Aorta (tissue), 5 donors: ENCODE measurements at regions not wholly inside any gene's neighbourhood (a gene's known extent, or its start where the extent isn't known, plus 50 kb on each side); places are given as distances from the start of the nearest gene placed in this dataset.

ENCODE experiments used
- ATAC-seq: fragments of 200-7000 bp; cut with Tn5 transposase; one replicate; pipeline ENCODE4 v1.9.1; 2022; ENCODE audit warnings: moderate library complexity; ENCODE audit not compliant: low FRiP score
- DNase-seq, 2 donors: peaks; one replicate each; pipeline ENCODE4 v3.0.0-alpha.2; 2020
- H3K27ac ChIP-seq, 2 donors: one replicate each; pipeline ENCODE4 v1.5.1; 2013; ENCODE audit warnings: low read length in 2 of 2, mild to moderate bottlenecking in 2 of 2, moderate library complexity in 2 of 2, control low read depth in 1 of 2, inconsistent platforms in 1 of 2, low read depth in 1 of 2
- H3K27me3 ChIP-seq, 2 donors: one replicate each; pipeline ENCODE4 v1.6.1; 2013; ENCODE audit warnings: control low read depth in 1 of 2, low read length in 1 of 2, mild to moderate bottlenecking in 1 of 2, moderate library complexity in 1 of 2; ENCODE audit not compliant: insufficient read depth in 2 of 2, control insufficient read depth in 1 of 2
- H3K36me3 ChIP-seq, 2 donors: one replicate each; pipeline ENCODE4 v1.6.1; 2013; ENCODE audit warnings: control low read depth in 1 of 2, low read length in 1 of 2, mild to moderate bottlenecking in 1 of 2; ENCODE audit not compliant: insufficient read depth in 2 of 2, control insufficient read depth in 1 of 2
- H3K4me1 ChIP-seq, 2 donors: one replicate each; pipeline ENCODE4 v1.6.1; 2013; ENCODE audit warnings: low read length in 2 of 2, control low read depth in 1 of 2, mild to moderate bottlenecking in 1 of 2, moderate library complexity in 1 of 2; ENCODE audit not compliant: insufficient read depth in 2 of 2, control insufficient read depth in 1 of 2
- H3K4me3 ChIP-seq, 2 donors: one replicate each; pipeline ENCODE4 v1.5.1; 2013; ENCODE audit warnings: low read length in 2 of 2, control low read depth in 1 of 2, mild to moderate bottlenecking in 1 of 2
- H3K9me3 ChIP-seq: one replicate; pipeline ENCODE4 v1.6.1; 2013; ENCODE audit warnings: mild to moderate bottlenecking, low read length; ENCODE audit not compliant: control insufficient read depth
- WGBS, 2 donors: extraction: QIAGEN DNeasy Blood & Tissue Kit; methylation state at CpG; one replicate each; pipeline ENCODE4 v1.1.7; 2013; 5-methylcytosine and 5-hydroxymethylcytosine counted together
- intact Hi-C, 2 donors: fragments of 100-400 bp; cut with DNase I; formaldehyde crosslinking; loops; one replicate each; pipeline versions ENCODE4 v1.14.2 to v1.15.0; 2022
- donor health status: healthy with polysubstance abuse.
- donor health status: Bipolar disorder and iron deficiency.
- donor health status: DM: no; HTN: no; CAD: no.
- donor health status: DM: no; HTN: no; CAD: no.
- donor health status: DM: yes; HTN: yes; CAD: no.

GRCh38 chr4:60652933-60653332, 547.2 kb upstream of the ADGRL3 start:
- ATAC-seq (no peak), DNase-seq (no peak)
- H3K27me3 ChIP-seq: no peaks in the 10 kb centered on the region
- no peak overlapping the region for H3K4me3 ChIP-seq
- H3K36me3 ChIP-seq: no peaks in the 10 kb centered on the region
- H3K4me1 ChIP-seq: no peaks in the 10 kb centered on the region
- intact Hi-C loops: no loop called here
- H3K27ac ChIP-seq: no peak overlapping the region
- no peaks in the 10 kb centered on the region for H3K9me3 ChIP-seq

GRCh38 chr4:60655356-60655755, 544.8 kb upstream of the ADGRL3 start:
- H3K36me3 ChIP-seq: peaks cover 0 to 3% of the 10 kb centered on the region in 2 donors
- intact Hi-C loops: no loop called here
- ATAC-seq: no peak

DNA sequence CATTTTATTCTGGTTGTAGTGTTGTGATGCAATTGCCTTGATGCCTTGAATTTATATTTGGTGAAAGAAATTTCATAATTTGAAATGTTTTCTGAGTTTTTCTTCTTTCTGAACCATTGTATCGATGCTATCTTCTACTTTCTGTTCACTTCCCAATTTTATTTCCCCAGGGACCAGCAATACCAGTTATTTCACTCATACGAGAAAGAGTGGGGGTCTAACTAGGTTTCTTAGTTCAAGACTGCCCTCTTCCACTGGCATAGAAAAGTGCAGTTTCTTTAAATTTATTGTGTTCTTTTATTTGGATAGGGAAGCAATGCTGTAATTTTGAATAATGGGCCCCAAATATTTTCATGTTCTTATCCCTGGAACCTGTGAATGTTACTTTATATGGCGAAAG, 544.0 kb upstream of the ADGRL3 start:
- no peak for ATAC-seq
- no peaks in the 10 kb centered on the region for H3K4me1 ChIP-seq
- no peak for DNase-seq
- no peaks in the 10 kb centered on the region for H3K27me3 ChIP-seq
- no peak overlapping the region for H3K27ac ChIP-seq
- H3K4me3 ChIP-seq: no peak overlapping the region
- intact Hi-C loops: no loop called here
- 57 to 73% methylated on average over 3 of the region's 3 CpGs for WGBS, 2 donors
- peaks cover 0 to 3% of the 10 kb centered on the region in 2 donors for H3K36me3 ChIP-seq
- no peaks in the 10 kb centered on the region for H3K9me3 ChIP-seq

More at GRCh38 chr4:60655356-60655755, 544.8 kb upstream of the ADGRL3 start:
- no peak overlapping the region for H3K27ac ChIP-seq
- DNase-seq: no peak
- no peaks in the 10 kb centered on the region for H3K4me1 ChIP-seq
- no peaks in the 10 kb centered on the region for H3K27me3 ChIP-seq
- no peaks in the 10 kb centered on the region for H3K9me3 ChIP-seq
- no peak overlapping the region for H3K4me3 ChIP-seq

DNA sequence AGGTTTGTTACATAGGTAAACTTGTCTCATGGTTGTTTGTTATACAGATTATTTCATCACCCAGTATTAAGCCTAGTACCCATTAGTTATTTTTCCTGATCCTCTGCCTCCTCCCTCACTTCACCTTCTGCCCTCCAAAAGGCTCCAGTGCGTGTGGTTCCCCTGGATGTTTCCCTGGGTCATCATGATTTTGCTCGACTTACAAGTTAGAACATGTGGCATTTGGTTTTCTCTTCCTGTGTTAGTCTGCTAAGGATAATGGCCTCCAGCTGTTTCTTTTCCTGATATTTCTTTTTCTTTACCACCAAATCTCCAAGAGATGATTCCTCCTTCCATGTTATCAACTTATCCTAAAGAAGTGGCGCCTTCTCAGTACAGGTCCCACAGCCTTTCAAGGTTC, 543.1 kb upstream of the ADGRL3 start:
- Histone ChIP-seq H3K27ac (no peak overlapping the region), H3K4me3 (no peak overlapping the region), H3K9me3 (no peaks in the 10 kb centered on the region), H3K27me3 (no peaks in the 10 kb centered on the region), H3K36me3 (peaks cover 0 to 3% of the 10 kb centered on the region in 2 donors), H3K4me1 (no peaks in the 10 kb centered on the region)
- ATAC-seq: no peak
- intact Hi-C loops: no loop called here
- DNase-seq: no peak
- WGBS, 2 donors: 94 to 98% methylated on average over 3 of the region's 3 CpGs

DNA sequence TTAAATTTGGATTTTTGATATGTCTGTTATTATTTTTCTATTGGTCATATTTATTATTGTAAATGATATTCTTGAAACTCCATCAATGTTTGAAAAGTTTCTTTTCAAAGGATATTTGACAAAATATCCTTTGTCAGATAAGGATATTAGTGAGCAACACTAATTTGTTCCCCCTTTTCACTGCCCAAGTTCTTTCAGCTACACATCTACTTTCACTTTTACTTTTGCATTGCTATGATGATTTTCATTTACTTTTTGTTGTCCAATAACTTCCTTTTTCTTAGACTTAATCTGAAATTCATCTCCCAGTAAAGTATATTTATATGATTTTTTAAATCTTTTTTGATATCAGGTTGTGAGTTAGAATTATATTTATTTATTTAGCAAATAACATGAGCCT, 542.3 kb upstream of the ADGRL3 start:
- no peaks in the 10 kb centered on the region for H3K4me1 ChIP-seq
- peaks cover 0 to 3% of the 10 kb centered on the region in 2 donors for H3K36me3 ChIP-seq
- ATAC-seq: no peak
- H3K9me3 ChIP-seq: no peaks in the 10 kb centered on the region
- intact Hi-C loops: no loop called here
- no peak overlapping the region for H3K27ac ChIP-seq
- DNase-seq: no peak
- no peak overlapping the region for H3K4me3 ChIP-seq
- H3K27me3 ChIP-seq: no peaks in the 10 kb centered on the region

- WGBS, 2 donors: 85 to 93% methylated on average over 4 of the region's 4 CpGs
- DNase-seq (no peak), ATAC-seq (no peak)
- Histone ChIP-seq H3K27me3 (no peaks in the 10 kb centered on the region), H3K27ac (no peak overlapping the region), H3K9me3 (no peaks in the 10 kb centered on the region), H3K36me3 (peaks cover 0 to 2% of the 10 kb centered on the region in 2 donors), H3K4me1 (no peaks in the 10 kb centered on the region), H3K4me3 (no peak overlapping the region)
- intact Hi-C loops: no loop called here
Observed at GRCh38 chr4:60663769-60664168, 536.4 kb upstream of the ADGRL3 start.

- intact Hi-C loops: loop anchor here (2.0 to 10.0 kb wide), 2 partner anchors 42 to 112 kb away; no protein-coding TSS in a partner anchor
Observed at GRCh38 chr4:60682901-60683300, 517.2 kb upstream of the ADGRL3 start.

DNA sequence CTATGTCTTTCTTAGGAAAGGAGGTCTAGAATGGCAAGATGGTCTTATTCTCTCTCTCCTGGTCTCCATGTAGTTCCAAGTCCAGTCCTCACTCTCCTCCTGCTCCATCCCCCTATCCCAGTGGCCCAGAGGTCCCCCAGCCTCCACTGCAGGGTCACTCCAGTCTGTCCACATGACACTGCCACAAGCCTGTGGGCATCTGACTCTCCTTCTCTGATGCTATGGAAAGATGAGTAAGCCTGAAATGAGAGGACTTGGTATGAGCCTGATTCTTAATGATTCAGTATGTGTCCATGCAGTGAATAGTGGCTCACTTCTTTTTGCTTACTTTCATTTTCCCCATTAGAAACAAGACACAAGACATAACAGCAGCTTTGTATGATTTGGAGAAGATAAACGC, 516.8 kb upstream of the ADGRL3 start:
- WGBS, 2 donors: 14 to 23% methylated on average over 1 of the region's 1 CpG
- H3K4me3 ChIP-seq: no peak overlapping the region
- intact Hi-C loops: loop anchor here (2.0 to 10.0 kb wide), 2 partner anchors 41 to 111 kb away; no protein-coding TSS in a partner anchor

More at GRCh38 chr4:60682901-60683300, 517.2 kb upstream of the ADGRL3 start:
- Histone ChIP-seq H3K4me1 (peaks cover 0 to 2% of the 10 kb centered on the region in 2 donors), H3K27me3 (no peaks in the 10 kb centered on the region), H3K4me3 (no peak overlapping the region), H3K9me3 (no peaks in the 10 kb centered on the region), H3K27ac (peak overlapping the region in 1 of 2 donors; percentile 72), H3K36me3 (no peaks in the 10 kb centered on the region)
- DNase-seq (no peak), ATAC-seq (no peak)
- 2 to 8% methylated on average over 1 of the region's 1 CpG for WGBS, 2 donors

DNA sequence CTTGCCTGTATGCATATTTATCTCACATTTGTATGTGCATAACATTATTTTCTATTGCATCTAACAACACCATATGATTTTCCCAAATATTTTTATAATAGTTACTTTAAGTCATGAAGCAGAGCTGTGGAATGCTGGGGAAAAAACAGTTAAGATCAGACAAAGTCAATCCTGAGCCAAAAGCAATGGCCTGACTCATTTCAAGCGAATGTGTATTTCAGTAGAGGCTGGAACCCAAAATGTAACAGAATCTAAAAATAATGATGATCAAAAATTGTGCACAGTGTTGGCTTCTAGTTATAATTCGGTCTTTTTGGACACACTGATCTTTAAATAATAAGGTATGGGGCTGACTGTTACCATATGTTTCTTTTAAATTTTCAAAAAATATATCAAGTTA, 516.2 kb upstream of the ADGRL3 start:
- Histone ChIP-seq H3K27ac (no peak overlapping the region), H3K4me3 (no peak overlapping the region), H3K36me3 (no peaks in the 10 kb centered on the region), H3K9me3 (no peaks in the 10 kb centered on the region), H3K4me1 (peaks cover 0 to 2% of the 10 kb centered on the region in 2 donors), H3K27me3 (no peaks in the 10 kb centered on the region)
- ATAC-seq (peak; percentile 79), DNase-seq (no peak)
- intact Hi-C loops: loop anchor here (2.0 to 10.0 kb wide), 2 partner anchors 41 to 111 kb away; no protein-coding TSS in a partner anchor
- WGBS, 2 donors: 0 to 4% methylated on average over 2 of the region's 2 CpGs

More for the DNA sequence above, 516.8 kb upstream of the ADGRL3 start:
- Histone ChIP-seq H3K4me1 (peaks cover 0 to 2% of the 10 kb centered on the region in 2 donors), H3K27me3 (no peaks in the 10 kb centered on the region), H3K9me3 (no peaks in the 10 kb centered on the region), H3K27ac (peak overlapping the region in 1 of 2 donors; percentile 72), H3K36me3 (no peaks in the 10 kb centered on the region)
- ATAC-seq (peak; percentile 73), DNase-seq (no peak)
